ENCODE measurements at regions not wholly inside any gene's neighbourhood (a gene's known extent, or its start where the extent isn't known, plus 50 kb on each side); places are given as distances from the start of the nearest gene placed in this dataset.
"Not testable (repeated sequence)": the region's sequence is repeated elsewhere in the genome, so short reads cannot be mapped to it uniquely, and the experiment has no call there.

- no peak for DNase-seq (ENCODE audit: low spot score)
Measured at GRCh38 chr3:171981271-171981605, 58.1 kb upstream of the FNDC3B start.

- DNase-seq (ENCODE audit: low spot score), result no peak
Measured at GRCh38 chr3:171982828-171983227, 56.5 kb upstream of the FNDC3B start.

- DNase-seq (ENCODE audit: low spot score), result not testable (repeated sequence)
Measured at GRCh38 chr3:171983685-171984084, 55.7 kb upstream of the FNDC3B start.

- DNase-seq (ENCODE audit: low spot score), result no peak
Measured at GRCh38 chr3:171984883-171985282, 54.5 kb upstream of the FNDC3B start.

- DNase-seq (ENCODE audit: low spot score), result no peak
Measured at GRCh38 chr3:171986176-171986575, 53.2 kb upstream of the FNDC3B start.

- no peak for DNase-seq (ENCODE audit: low spot score)
Measured at GRCh38 chr3:171986757-171987518, 52.4 kb upstream of the FNDC3B start.

All from COLO829 (cell line).